ENCODE measurements at regions not wholly inside any gene's neighbourhood (a gene's known extent, or its start where the extent isn't known, plus 50 kb on each side); places are given as distances from the start of the nearest gene placed in this dataset.

GRCh38 chr6:169162249-169162648 is 91.4 kb downstream of the THBS2 start:
- no peak for TF ChIP-seq CTCF (IDR thresholded peaks at IDR 0.05)
- no peak for TF ChIP-seq POLR2A (IDR thresholded peaks at IDR 0.05)
